Stromal cell of bone marrow (primary cell): ENCODE measurements at regions not wholly inside any gene's neighbourhood (a gene's known extent, or its start where the extent isn't known, plus 50 kb on each side); places are given as distances from the start of the nearest gene placed in this dataset.

Experiments
- DNase-seq: peaks from one replicate; pipeline ENCODE4 v3.0.0-alpha.2; 2012; ENCODE audit warnings: low read depth

GRCh38 chr7:26513948-26514347 is 222.3 kb downstream of the SNX10 start:
- no peak for DNase-seq

DNA sequence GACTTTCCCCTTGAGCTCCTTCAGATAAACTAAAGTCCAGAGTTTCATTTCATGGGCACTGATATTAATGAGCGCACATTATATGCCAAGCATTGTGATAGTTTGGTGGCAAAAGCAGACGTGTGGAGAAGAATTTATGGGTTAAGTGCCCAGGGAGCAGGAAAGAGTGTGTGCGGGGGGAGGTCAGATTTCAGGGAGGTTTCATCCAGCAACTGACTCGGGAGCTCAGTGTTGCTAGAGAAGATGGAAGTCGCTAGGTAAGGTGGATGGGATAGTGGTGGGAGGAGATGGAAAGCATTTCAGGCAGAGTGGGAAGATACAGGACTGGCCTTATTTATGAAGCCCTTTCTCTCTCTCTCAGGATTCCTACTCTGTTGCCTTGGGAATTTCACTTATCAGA is 223.0 kb downstream of the SNX10 start:
- DNase-seq, result no peak

DNA sequence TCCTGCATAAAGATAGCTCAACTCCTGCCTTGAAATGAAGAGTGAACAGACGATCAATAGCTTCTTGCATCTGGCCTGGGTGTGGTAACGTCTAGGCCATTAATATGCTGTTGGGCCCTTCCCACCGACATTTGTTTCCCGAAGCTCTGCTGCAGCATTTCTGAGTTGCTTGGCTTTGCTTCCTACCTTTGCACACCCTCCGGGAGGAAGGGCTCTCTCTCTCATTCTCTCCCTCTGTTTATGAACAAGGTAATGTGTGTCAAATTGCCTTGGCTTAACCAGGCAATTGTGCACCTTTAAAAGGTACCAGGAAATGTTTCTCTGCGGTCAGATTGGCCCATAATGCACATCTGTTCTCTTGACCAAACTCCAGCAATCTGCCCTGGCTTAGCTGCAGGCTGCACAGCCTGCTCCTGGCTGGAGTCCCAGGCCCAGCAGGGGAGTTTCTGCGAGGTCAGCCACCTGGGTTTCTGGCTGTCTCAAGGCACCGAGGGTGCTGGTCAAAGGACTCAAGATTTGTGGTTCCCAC is 223.7 kb downstream of the SNX10 start:
- no peak for DNase-seq

DNA sequence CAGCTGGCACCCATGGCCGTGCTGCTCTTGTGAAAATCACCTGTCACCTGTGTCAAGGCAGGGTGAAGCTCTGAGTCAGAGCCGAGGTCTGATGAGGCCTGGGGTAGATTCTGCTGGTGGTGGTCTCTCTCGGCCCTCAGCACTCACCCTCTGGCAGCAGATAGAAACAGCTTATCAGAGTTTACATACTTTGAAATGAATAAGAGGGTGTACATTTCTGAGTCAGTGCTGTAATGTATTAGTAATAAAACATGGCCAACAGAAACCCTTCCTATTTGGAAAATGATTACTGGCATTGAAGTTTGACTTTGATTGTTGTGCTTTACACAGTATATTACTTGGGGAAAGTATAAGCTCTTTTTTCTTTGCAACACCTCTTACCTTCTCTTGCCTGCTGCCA is 228.8 kb downstream of the SNX10 start:
- DNase-seq, result no peak

GRCh38 chr7:26522633-26523032 is 231.0 kb downstream of the SNX10 start:
- no peak for DNase-seq

DNA sequence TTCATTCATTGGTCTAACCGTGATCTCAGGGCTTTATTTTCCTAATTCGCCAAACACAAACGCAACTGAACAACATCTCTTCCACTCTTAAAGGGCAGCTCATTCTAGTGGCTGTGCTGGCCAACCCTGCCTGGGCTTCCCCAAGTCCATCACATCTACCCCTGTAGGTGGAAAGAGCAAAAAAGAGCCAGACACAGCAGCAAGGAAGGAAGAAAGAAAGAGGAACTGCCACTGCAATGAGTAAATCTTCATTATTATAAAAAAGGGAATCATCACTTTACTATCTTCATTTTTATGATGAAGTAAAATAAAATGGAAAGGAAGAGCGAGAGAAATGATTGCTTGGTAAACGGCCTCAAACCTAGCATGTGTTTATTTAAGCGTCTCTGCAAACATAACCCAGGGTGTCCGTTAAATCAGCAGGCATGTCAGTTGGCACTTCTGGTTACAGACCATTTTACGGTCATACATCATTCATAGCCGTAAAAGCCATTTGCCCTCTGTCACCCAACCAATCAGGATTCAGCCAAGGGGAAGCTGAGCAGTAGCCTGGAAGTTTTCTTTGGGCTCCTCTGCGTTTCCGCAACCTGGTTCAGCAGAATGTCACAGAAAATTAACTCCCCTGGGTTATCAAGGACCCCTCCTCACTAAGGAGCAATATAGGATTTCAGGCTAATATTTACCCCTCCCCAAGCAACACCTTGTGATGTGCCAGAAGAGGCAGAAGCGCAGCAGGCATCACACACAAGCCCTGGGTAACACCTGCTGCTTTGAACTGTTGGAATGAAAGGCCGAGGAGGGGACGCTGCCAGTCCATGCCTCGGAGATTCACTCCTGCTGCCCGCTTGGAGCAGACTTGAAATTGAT is 234.0 kb downstream of the SNX10 start:
- no peak for DNase-seq

DNA sequence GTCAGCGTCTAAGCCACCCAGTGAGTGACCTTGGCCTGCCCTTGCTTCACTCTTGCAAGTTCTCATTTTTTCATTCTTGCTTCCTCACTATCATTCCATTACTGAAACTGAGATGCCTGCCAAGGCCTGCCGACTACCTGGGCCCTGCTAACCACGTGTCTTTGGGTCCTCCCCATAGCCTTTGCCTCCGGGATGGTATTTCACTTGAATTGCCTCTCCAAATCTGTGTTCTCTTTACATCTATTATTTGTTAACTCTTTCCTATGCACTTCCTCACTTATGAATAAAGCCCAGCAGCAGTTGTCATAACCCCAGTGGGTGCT is 234.6 kb downstream of the SNX10 start:
- DNase-seq, result no peak

DNA sequence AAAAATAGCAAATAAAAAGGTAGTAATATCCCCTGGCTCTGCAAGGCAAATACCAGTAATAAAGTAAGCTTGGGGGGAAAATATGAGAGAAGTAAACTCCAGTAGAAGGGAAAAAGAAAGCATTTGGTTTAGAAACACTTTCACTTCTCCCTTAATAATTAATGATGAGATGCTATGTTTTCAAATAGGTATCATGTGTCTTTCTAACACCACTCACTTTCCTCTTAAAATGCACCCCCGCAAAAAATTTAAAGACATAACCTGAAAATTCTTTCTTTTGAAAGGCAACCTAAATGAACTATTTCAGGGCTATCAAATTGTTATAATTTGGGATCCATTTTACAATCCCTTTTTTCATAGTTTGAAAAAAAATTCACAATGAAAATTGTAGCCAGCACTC is 240.3 kb downstream of the SNX10 start:
- no peak for DNase-seq

DNA sequence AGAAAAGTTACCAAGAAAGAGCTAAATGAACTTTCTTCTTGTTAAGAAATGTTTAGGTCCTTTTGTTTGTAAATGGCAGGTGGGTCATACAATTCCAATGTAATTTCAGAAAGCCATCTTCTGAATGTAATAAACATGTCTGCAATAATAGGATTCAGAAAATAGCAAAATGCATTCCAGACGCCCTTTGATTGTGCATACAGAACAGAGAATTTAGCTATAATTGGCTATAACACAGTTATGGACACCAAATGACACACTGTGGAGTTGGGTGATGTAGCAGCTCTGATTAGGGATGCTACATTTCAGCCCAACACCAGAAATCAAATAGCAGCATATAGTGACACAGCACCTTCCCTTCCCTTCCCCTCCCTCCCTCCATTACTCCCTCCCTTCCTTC is 240.8 kb downstream of the SNX10 start:
- DNase-seq, result no peak

DNA sequence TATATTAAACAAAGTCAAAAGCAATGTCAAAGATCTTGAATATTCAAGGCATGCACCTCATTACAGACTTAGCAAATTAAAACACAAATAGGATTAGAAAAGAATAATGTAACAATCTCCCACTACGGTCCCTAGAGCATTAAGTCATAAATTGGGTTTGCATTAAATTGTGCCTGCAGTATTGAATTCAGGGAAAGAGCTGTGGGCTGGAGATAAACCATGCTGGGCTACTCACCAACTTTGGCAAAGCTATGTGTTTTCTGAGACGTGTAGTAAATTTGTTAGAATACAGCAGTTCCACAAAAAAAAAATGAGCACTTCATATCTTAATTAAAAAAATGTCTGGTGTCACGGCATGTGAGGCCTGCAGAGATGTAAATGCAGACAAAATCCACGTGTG is 241.6 kb downstream of the SNX10 start:
- no peak for DNase-seq

- no peak for DNase-seq
These were observed 243.2 kb downstream of the SNX10 start for GRCh38 chr7:26534649-26535482.

GRCh38 chr7:26535483-26536007 is 243.9 kb downstream of the SNX10 start:
- DNase-seq, result no peak

DNA sequence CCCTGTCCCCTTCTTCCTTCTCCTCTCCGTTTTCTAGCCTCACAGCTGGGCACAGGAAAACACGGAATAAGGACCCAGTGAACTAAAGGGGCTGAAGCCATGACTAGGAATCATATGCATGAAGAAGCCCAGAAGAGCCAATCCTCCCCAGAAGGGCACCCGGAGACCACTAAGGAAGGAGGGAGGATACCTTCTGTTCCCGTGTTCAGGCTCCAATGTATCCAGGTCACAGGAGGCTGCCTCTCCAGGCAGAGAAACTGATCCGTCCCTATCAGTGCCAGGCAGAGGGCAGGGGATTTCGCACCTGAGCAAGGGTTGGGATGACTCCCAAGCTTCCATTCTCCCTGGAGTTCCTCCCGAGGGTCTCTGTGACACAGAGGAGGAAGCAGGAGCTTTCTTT is 246.6 kb downstream of the SNX10 start:
- no peak for DNase-seq

GRCh38 chr7:26538689-26539088 is 247.0 kb downstream of the SNX10 start:
- no peak for DNase-seq

GRCh38 chr7:26543340-26543739 is 251.7 kb downstream of the SNX10 start:
- DNase-seq, result no peak

- no peak for DNase-seq
These were observed 252.3 kb downstream of the SNX10 start for GRCh38 chr7:26543951-26544350.

- DNase-seq, result no peak
These were observed 254.9 kb downstream of the SNX10 start for GRCh38 chr7:26546508-26547053.

GRCh38 chr7:26547156-26547555 is 255.5 kb downstream of the SNX10 start:
- DNase-seq, result no peak

DNA sequence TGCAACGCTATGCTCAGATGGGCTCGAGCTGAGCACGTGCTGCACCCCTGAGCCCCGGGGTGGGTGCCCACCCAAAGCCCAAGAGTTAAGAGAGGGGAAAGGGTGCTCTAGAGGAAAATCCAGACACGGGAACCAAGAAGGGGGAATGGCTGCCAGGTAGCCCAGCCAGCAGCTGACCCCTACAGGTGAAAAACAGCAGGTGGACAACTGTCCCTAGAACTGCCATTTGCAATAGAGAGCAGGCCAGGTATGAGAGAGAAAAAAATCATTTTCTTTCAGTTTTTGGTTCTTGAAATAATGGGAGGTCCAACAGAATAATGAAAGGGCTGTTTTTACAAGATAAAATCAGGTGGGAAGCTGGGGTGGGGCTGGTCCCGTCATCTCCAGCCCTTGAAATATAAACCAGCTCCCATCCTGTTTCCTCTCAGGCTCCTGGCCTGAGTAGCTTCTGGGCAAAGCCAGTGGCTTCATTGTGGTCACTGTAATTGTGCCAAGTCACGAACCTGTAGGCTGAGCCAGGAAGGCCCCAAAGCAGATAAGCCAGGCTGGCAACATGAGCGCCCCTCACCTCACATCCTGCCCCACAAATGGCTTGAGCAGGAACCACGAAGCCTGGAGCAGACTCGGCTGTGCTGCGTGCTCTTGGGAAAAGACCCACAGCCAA is 257.8 kb downstream of the SNX10 start:
- DNase-seq, result no peak

DNA sequence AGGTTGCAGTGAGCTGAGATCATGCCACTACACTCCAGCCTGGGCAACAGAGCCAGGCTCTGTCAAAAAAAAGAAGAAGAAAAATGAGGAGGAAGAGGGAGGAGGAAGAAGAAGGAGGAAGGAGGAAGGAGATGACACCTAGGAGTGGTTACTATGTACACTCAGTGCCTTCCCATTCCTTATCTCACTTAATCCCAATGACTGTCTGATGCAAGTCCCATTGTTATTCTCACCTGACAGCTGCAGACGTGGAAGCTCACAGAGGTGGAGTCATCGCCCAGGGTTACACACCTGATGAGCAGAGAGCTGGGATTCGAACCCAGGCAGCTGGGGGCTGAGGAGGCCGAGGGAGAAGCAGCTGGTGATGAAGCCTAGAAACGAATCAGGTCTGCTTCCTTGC is 258.8 kb downstream of the SNX10 start:
- DNase-seq, result no peak

- DNase-seq, result no peak
These were observed 260.1 kb downstream of the SNX10 start for GRCh38 chr7:26551740-26552139.

- no peak for DNase-seq
These were observed 261.5 kb downstream of the SNX10 start for GRCh38 chr7:26553128-26553527.
